ENCODE measurements at regions not wholly inside any gene's neighbourhood (a gene's known extent, or its start where the extent isn't known, plus 50 kb on each side); places are given as distances from the start of the nearest gene placed in this dataset.
A peak's percentile ranks its signal among the peaks of the same experiment; 100 is the strongest.

- no peaks in the 10 kb centered on the region for H3K27me3 ChIP-seq
- no peaks in the 10 kb centered on the region for H3K36me3 ChIP-seq
- no peak overlapping the region for H3K27ac ChIP-seq
- H3K9me3 ChIP-seq: no peaks in the 10 kb centered on the region
- intact Hi-C loops (cut with DNase I): loop anchor here (10.0 kb wide), 1 partner anchor 701 kb away; the partner anchor contains the start of gene FZD8
- peaks cover 0 to 7% of the 10 kb centered on the region in 2 donors for H3K4me1 ChIP-seq
- H3K4me3 ChIP-seq: no peak overlapping the region
- DNase-seq (ENCODE audit: low spot score in 2 of 2): no peak
- no peak for TF ChIP-seq CTCF (IDR thresholded peaks at IDR 0.05)
Measured at GRCh38 chr10:36345807-36346206, 703.7 kb upstream of the FZD8 start.

- Histone ChIP-seq H3K4me3 (no peak overlapping the region), H3K27me3 (no peaks in the 10 kb centered on the region), H3K36me3 (no peaks in the 10 kb centered on the region), H3K4me1 (peaks cover 0 to 7% of the 10 kb centered on the region in 2 donors), H3K9me3 (no peaks in the 10 kb centered on the region), H3K27ac (no peak overlapping the region)
- TF ChIP-seq CTCF (IDR thresholded peaks at IDR 0.05): no peak
- intact Hi-C loops (cut with DNase I): loop anchor here (10.0 kb wide), 1 partner anchor 700 kb away; the partner anchor contains the start of gene FZD8
- DNase-seq (ENCODE audit: low spot score in 2 of 2): no peak
Measured at GRCh38 chr10:36345175-36345533, 703.1 kb upstream of the FZD8 start.

- Histone ChIP-seq H3K9me3 (no peaks in the 10 kb centered on the region), H3K4me1 (peaks cover 0 to 7% of the 10 kb centered on the region in 2 donors), H3K27ac (peak overlapping the region; percentile 27 to 41), H3K27me3 (no peaks in the 10 kb centered on the region), H3K36me3 (no peaks in the 10 kb centered on the region), H3K4me3 (no peak overlapping the region)
- DNase-seq (ENCODE audit: low spot score in 2 of 2): no peak
- TF ChIP-seq CTCF (IDR thresholded peaks at IDR 0.05): no peak
- intact Hi-C loops (cut with DNase I): loop anchor here (10.0 kb wide), 1 partner anchor 700 kb away; the partner anchor contains the start of gene FZD8
Measured at GRCh38 chr10:36344240-36345174, 702.4 kb upstream of the FZD8 start.

- DNase-seq (ENCODE audit: low spot score in 2 of 2): no peak
Measured at GRCh38 chr10:36342781-36343180, 700.7 kb upstream of the FZD8 start.

GRCh38 chr10:36341471-36341870 is 699.4 kb upstream of the FZD8 start:
- intact Hi-C loops (cut with DNase I): loop anchor here (10.0 kb wide), 1 partner anchor 697 kb away; the partner anchor contains the start of gene FZD8
- Histone ChIP-seq H3K4me3 (no peak overlapping the region), H3K4me1 (peaks cover 0 to 7% of the 10 kb centered on the region in 2 donors), H3K9me3 (no peaks in the 10 kb centered on the region), H3K27me3 (no peaks in the 10 kb centered on the region), H3K36me3 (no peaks in the 10 kb centered on the region), H3K27ac (no peak overlapping the region)
- no peak for TF ChIP-seq CTCF (IDR thresholded peaks at IDR 0.05)
- DNase-seq (ENCODE audit: low spot score in 2 of 2): no peak

More at GRCh38 chr10:36342781-36343180, 700.7 kb upstream of the FZD8 start:
- peaks cover 0 to 7% of the 10 kb centered on the region in 2 donors for H3K4me1 ChIP-seq
- no peaks in the 10 kb centered on the region for H3K27me3 ChIP-seq
- H3K9me3 ChIP-seq: no peaks in the 10 kb centered on the region
- no peak for TF ChIP-seq CTCF (IDR thresholded peaks at IDR 0.05)
- H3K36me3 ChIP-seq: no peaks in the 10 kb centered on the region
- intact Hi-C loops (cut with DNase I): loop anchor here (10.0 kb wide), 1 partner anchor 698 kb away; the partner anchor contains the start of gene FZD8
- no peak overlapping the region for H3K4me3 ChIP-seq
- H3K27ac ChIP-seq: no peak overlapping the region

All from ascending aorta (tissue), 2 donors.